ENCODE measurements at regions not wholly inside any gene's neighbourhood (a gene's known extent, or its start where the extent isn't known, plus 50 kb on each side); places are given as distances from the start of the nearest gene placed in this dataset.

- no peak overlapping the region for H3K4me3 Mint-ChIP-seq
- no peak for DNase-seq
- no peaks in the 10 kb centered on the region for H3K27me3 Mint-ChIP-seq (ENCODE audit: insufficient read depth)
- H3K9me3 Mint-ChIP-seq = peaks cover 10% of the 10 kb centered on the region
- no peak for TF ChIP-seq CTCF (IDR thresholded peaks at IDR 0.05)
- no peaks in the 10 kb centered on the region for H3K36me3 Mint-ChIP-seq (ENCODE audit: low read depth)
- H3K27ac Mint-ChIP-seq = no peak overlapping the region
- H3K4me1 Mint-ChIP-seq (ENCODE audit: low read depth) = no peaks in the 10 kb centered on the region
Measured at GRCh38 chrX:17922303-17922702, 61.2 kb upstream of the RAI2 start.

GRCh38 chrX:17919896-17920446, 58.9 kb upstream of the RAI2 start:
- Mint-ChIP-seq H3K36me3 (ENCODE audit: low read depth) (no peaks in the 10 kb centered on the region), H3K9me3 (peaks cover 6% of the 10 kb centered on the region), H3K4me3 (no peak overlapping the region), H3K27ac (no peak overlapping the region), H3K27me3 (ENCODE audit: insufficient read depth) (no peaks in the 10 kb centered on the region), H3K4me1 (ENCODE audit: low read depth) (no peaks in the 10 kb centered on the region)
- TF ChIP-seq CTCF (IDR thresholded peaks at IDR 0.05) = no peak
- no peak for DNase-seq

GRCh38 chrX:17917945-17918577, 57.0 kb upstream of the RAI2 start:
- no peak for DNase-seq
- Mint-ChIP-seq H3K27me3 (ENCODE audit: insufficient read depth) (no peaks in the 10 kb centered on the region), H3K36me3 (ENCODE audit: low read depth) (no peaks in the 10 kb centered on the region), H3K4me1 (ENCODE audit: low read depth) (no peaks in the 10 kb centered on the region), H3K9me3 (peaks cover 6% of the 10 kb centered on the region), H3K4me3 (no peak overlapping the region), H3K27ac (no peak overlapping the region)
- no peak for TF ChIP-seq CTCF (IDR thresholded peaks at IDR 0.05)

- TF ChIP-seq CTCF (IDR thresholded peaks at IDR 0.05) = no peak
- no peak overlapping the region for H3K4me3 Mint-ChIP-seq
- H3K36me3 Mint-ChIP-seq (ENCODE audit: low read depth) = no peaks in the 10 kb centered on the region
- H3K4me1 Mint-ChIP-seq (ENCODE audit: low read depth) = no peaks in the 10 kb centered on the region
- H3K9me3 Mint-ChIP-seq = peaks cover 6% of the 10 kb centered on the region
- no peak for DNase-seq
- H3K27me3 Mint-ChIP-seq (ENCODE audit: insufficient read depth) = no peaks in the 10 kb centered on the region
- H3K27ac Mint-ChIP-seq = no peak overlapping the region
Measured at GRCh38 chrX:17913801-17914200, 52.7 kb upstream of the RAI2 start.

Measured in HFFc6 (cell line).